CD4-positive, alpha-beta T cell (primary cell): ENCODE measurements at regions not wholly inside any gene's neighbourhood (a gene's known extent, or its start where the extent isn't known, plus 50 kb on each side); places are given as distances from the start of the nearest gene placed in this dataset.

Source experiments
- ATAC-seq: fragments of 200-7000 bp; cut with Tn5 transposase; one replicate; pipeline ENCODE4 v1.10.0; 2022; ENCODE audit warnings: mild to moderate bottlenecking; ENCODE audit not compliant: poor library complexity
- CTCF ChIA-PET: fragments of 350-600 bp; sonication (Branson Sonifier 250); formaldehyde crosslinking; loops from one replicate; lab custom pipeline; 2021; ENCODE audit warnings: antibody characterized with exemption, inconsistent platforms; lab: Charles Lee
- POLR2A ChIA-PET: fragments of 350-600 bp; sonication (Branson Sonifier 250); formaldehyde crosslinking; loops from one replicate; lab custom pipeline; 2021; ENCODE audit warnings: antibody characterized with exemption, inconsistent platforms; lab: Charles Lee
- DNase-seq, 14 experiments: peaks; one replicate each; pipeline ENCODE4 v3.0.0-alpha.2; 2013 to 2020; ENCODE audit warnings: mixed read lengths in 2 of 14
- H3K27ac ChIP-seq, 2 donors: one replicate each; pipeline versions ENCODE4 v1.5.1 to v1.7.0; 2013; ENCODE audit warnings: low read length in 2 of 2, low read depth in 1 of 2, mild to moderate bottlenecking in 1 of 2
- H3K27me3 ChIP-seq, 2 experiments: 1 replicate in 1 of 2; 2 replicates in 1 of 2; pipeline versions ENCODE4 v1.6.1 to v1.7.0; 2013; ENCODE audit warnings: low read length in 2 of 2, control low read depth in 1 of 2, mild to moderate bottlenecking in 1 of 2, moderate library complexity in 1 of 2; ENCODE audit not compliant: insufficient read depth in 2 of 2, control insufficient read depth in 1 of 2
- H3K36me3 ChIP-seq: one replicate; pipeline ENCODE4 v1.6.1; 2013; ENCODE audit warnings: low read length, control low read depth; ENCODE audit not compliant: insufficient read depth
- H3K4me1 ChIP-seq: one replicate; pipeline ENCODE4 v1.6.1; 2013; ENCODE audit warnings: low read length, control low read depth; ENCODE audit not compliant: insufficient read depth
- H3K4me3 ChIP-seq: one replicate; pipeline ENCODE4 v1.5.1; 2013; ENCODE audit warnings: mild to moderate bottlenecking, low read length, moderate library complexity
- H3K9me3 ChIP-seq, 2 experiments: 1 replicate in 1 of 2; 2 replicates in 1 of 2; pipeline versions ENCODE4 v1.6.1 to v1.7.0; 2013; ENCODE audit warnings: low read length in 2 of 2, mild to moderate bottlenecking in 2 of 2, control low read depth in 1 of 2, moderate library complexity in 1 of 2; ENCODE audit not compliant: control insufficient read depth in 1 of 2, insufficient read depth in 1 of 2
- H3K27ac Mint-ChIP-seq: one replicate; pipeline ENCODE4 v1.8.0; 2020; ENCODE audit warnings: mixed read lengths
- H3K27me3 Mint-ChIP-seq: one replicate; pipeline ENCODE4 v1.8.0; 2021; ENCODE audit warnings: mixed read lengths
- H3K36me3 Mint-ChIP-seq: one replicate; pipeline ENCODE4 v1.8.0; 2021; ENCODE audit warnings: low read depth, mixed read lengths
- H3K4me1 Mint-ChIP-seq: one replicate; pipeline ENCODE4 v1.8.0; 2021; ENCODE audit warnings: low read depth, mixed read lengths
- H3K4me3 Mint-ChIP-seq: one replicate; pipeline ENCODE4 v1.8.0; 2020; ENCODE audit warnings: mild to moderate bottlenecking, mixed read lengths
- H3K9me3 Mint-ChIP-seq: one replicate; pipeline ENCODE4 v1.8.0; 2020; ENCODE audit warnings: mixed read lengths
- intact Hi-C, 2 experiments: fragments of 100-400 bp; cut with DNase I in 1 of 2; cut with micrococcal nuclease in 1 of 2; formaldehyde crosslinking; loops; one replicate each; pipeline versions ENCODE4 v1.15.1 to v1.9.0; 2023 to 2025; cut with DNase I, micrococcal nuclease
- TF ChIP-seq, protein P1 (sequence below): fragments of 200-600 bp; IDR thresholded peaks from one replicate; pipeline ENCODE4 v1.8.0; 2022; ENCODE audit warnings: antibody characterized with exemption, mild to moderate bottlenecking

DNA sequence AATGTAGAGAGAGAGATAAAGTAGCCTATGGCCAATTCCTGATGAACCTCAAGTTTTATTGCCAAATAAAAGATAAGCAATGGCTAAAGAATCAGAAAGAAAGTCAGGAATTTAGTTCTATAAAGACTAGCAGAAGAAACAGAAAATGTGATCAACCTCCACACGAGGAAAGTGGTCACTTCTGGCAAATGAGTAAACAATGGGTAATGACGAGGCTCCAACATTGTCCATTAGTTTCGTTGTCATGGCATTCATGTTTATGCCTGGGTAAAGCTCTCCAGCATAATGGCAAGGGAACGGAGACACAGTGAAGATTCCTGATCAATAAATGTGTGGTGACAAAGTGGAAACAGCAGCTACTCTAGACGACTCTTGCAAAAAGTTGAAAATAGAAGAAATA lies 341.8 kb upstream of the CTNND2 start:
- H3K9me3 Mint-ChIP-seq = peaks cover 22% of the 10 kb centered on the region
- no peaks in the 10 kb centered on the region for H3K4me1 ChIP-seq
- no peak overlapping the region for H3K27ac Mint-ChIP-seq
- H3K9me3 ChIP-seq = no peaks in the 10 kb centered on the region
- H3K4me3 Mint-ChIP-seq = no peak overlapping the region
- ChIA-PET CTCF (no interaction called here), POLR2A (no interaction called here)
- H3K4me1 Mint-ChIP-seq = no peaks in the 10 kb centered on the region
- TF ChIP-seq, protein P1, sequence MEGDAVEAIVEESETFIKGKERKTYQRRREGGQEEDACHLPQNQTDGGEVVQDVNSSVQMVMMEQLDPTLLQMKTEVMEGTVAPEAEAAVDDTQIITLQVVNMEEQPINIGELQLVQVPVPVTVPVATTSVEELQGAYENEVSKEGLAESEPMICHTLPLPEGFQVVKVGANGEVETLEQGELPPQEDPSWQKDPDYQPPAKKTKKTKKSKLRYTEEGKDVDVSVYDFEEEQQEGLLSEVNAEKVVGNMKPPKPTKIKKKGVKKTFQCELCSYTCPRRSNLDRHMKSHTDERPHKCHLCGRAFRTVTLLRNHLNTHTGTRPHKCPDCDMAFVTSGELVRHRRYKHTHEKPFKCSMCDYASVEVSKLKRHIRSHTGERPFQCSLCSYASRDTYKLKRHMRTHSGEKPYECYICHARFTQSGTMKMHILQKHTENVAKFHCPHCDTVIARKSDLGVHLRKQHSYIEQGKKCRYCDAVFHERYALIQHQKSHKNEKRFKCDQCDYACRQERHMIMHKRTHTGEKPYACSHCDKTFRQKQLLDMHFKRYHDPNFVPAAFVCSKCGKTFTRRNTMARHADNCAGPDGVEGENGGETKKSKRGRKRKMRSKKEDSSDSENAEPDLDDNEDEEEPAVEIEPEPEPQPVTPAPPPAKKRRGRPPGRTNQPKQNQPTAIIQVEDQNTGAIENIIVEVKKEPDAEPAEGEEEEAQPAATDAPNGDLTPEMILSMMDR = no peak
- H3K36me3 ChIP-seq = no peaks in the 10 kb centered on the region
- no peaks in the 10 kb centered on the region for H3K36me3 Mint-ChIP-seq
- H3K27me3 Mint-ChIP-seq = no peaks in the 10 kb centered on the region
- H3K27me3 ChIP-seq = no peaks in the 10 kb centered on the region
- ATAC-seq (no peak), DNase-seq (no peak)
- no peak overlapping the region for H3K4me3 ChIP-seq
- no peak overlapping the region for H3K27ac ChIP-seq
- intact Hi-C loops = no loop called here

DNA sequence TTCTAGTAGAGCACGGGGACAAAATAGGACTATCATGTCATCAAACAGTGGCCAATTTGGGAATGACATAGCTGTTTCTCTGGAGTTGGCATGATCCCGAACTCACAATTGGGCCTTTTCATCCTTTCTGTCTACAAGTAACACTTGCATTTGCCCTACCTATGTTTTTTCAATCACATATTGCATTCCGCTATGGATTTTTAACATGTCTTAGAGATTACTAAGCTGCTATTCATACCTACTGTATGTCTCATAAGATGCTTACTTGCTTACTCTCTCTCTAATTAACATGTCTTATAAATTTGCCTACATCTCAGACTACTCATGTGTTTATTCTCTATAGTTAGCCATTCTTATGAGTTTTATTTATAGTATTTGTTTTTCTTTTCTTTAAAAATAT lies 341.2 kb upstream of the CTNND2 start:
- Histone ChIP-seq H3K27ac (no peak overlapping the region), H3K36me3 (no peaks in the 10 kb centered on the region), H3K4me3 (no peak overlapping the region), H3K27me3 (no peaks in the 10 kb centered on the region), H3K4me1 (no peaks in the 10 kb centered on the region), H3K9me3 (no peaks in the 10 kb centered on the region)
- no peak overlapping the region for H3K4me3 Mint-ChIP-seq
- POLR2A ChIA-PET = no interaction called here
- TF ChIP-seq, protein P1 = no peak
- no peak for DNase-seq
- intact Hi-C loops = no loop called here
- no peaks in the 10 kb centered on the region for H3K36me3 Mint-ChIP-seq
- no peak for ATAC-seq
- no peak overlapping the region for H3K27ac Mint-ChIP-seq
- CTCF ChIA-PET = no interaction called here
- H3K9me3 Mint-ChIP-seq = peaks cover 21% of the 10 kb centered on the region
- no peaks in the 10 kb centered on the region for H3K27me3 Mint-ChIP-seq
- H3K4me1 Mint-ChIP-seq = no peaks in the 10 kb centered on the region

DNA sequence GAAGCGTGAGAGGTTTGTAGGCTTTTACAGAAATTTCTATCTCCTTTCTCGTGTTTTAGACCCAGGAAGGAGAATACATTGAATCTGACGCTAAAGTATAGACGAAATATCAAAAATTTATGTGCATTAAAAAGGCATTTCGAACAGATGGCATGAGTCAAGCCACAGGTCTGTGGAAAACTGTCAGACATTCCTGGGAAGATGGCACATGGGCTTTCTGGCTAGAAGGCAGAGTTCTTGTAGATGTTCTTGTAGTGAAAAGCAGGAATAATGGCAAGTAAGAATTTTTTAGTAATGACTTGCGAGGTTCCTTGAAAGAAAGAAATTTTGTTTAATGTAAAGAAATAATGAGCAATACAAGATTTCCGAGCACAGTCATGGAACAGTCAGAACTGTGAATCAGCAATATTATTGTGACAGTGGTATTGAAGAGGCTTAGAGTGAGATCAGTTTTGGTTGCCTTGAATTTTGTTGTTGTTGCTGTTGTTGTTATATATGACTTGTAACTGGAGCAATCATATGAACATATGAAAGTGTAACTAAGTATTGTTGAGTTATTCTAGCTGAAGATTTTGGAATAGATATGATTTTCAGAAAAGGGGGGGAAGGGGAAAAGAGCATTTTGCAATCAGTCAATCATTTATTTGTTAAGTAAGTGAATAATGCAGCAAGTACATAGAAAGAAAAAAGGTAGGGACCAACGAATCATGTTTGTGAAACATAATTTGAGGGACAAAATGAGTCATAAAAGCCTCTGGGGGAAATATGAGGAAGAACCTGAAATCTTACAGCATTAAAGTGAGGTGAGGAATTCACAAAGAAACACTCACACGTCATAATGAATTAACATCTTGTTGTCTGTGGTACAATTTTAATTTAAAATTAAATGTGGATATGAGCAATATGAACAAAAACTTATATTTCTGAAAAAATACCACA lies 339.0 kb upstream of the CTNND2 start:
- TF ChIP-seq, protein P1 = no peak
- peaks cover 20% of the 10 kb centered on the region for H3K9me3 Mint-ChIP-seq
- POLR2A ChIA-PET = no interaction called here
- no peaks in the 10 kb centered on the region for H3K4me1 Mint-ChIP-seq
- Histone ChIP-seq H3K36me3 (no peaks in the 10 kb centered on the region), H3K9me3 (peaks cover 0 to 4% of the 10 kb centered on the region in 2 experiments), H3K4me1 (no peaks in the 10 kb centered on the region), H3K4me3 (no peak overlapping the region), H3K27me3 (no peaks in the 10 kb centered on the region), H3K27ac (no peak overlapping the region)
- H3K27ac Mint-ChIP-seq = no peak overlapping the region
- DNase-seq (no peak), ATAC-seq (no peak)
- no peaks in the 10 kb centered on the region for H3K27me3 Mint-ChIP-seq
- no peaks in the 10 kb centered on the region for H3K36me3 Mint-ChIP-seq
- no peak overlapping the region for H3K4me3 Mint-ChIP-seq
- intact Hi-C loops = no loop called here
- CTCF ChIA-PET = no interaction called here
